ENCODE measurements at regions not wholly inside any gene's neighbourhood (a gene's known extent, or its start where the extent isn't known, plus 50 kb on each side); places are given as distances from the start of the nearest gene placed in this dataset.
"Not testable (repeated sequence)": the region's sequence is repeated elsewhere in the genome, so short reads cannot be mapped to it uniquely, and the experiment has no call there.

DNA sequence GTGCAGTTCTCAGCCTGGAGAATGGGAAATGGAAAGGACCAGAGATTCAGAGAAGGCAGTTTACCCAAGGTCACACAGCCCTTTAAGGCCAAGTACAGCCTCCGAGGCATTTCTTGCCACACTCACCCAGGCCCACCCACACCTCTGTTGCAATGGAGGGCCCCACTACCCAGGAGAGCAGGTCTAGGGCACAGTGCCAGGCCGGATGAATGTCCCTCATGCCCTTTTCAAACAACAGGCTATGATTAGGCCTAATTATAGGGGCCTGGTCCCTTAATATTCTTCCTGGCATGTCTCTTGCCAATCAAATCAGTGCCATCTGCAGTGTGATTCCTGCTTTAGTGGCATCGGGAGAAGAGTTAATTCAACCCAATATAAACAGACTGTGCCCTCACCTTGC, 195.3 kb downstream of the KLRB1 start:
- TF ChIP-seq, protein P1, sequence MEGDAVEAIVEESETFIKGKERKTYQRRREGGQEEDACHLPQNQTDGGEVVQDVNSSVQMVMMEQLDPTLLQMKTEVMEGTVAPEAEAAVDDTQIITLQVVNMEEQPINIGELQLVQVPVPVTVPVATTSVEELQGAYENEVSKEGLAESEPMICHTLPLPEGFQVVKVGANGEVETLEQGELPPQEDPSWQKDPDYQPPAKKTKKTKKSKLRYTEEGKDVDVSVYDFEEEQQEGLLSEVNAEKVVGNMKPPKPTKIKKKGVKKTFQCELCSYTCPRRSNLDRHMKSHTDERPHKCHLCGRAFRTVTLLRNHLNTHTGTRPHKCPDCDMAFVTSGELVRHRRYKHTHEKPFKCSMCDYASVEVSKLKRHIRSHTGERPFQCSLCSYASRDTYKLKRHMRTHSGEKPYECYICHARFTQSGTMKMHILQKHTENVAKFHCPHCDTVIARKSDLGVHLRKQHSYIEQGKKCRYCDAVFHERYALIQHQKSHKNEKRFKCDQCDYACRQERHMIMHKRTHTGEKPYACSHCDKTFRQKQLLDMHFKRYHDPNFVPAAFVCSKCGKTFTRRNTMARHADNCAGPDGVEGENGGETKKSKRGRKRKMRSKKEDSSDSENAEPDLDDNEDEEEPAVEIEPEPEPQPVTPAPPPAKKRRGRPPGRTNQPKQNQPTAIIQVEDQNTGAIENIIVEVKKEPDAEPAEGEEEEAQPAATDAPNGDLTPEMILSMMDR (conservative IDR thresholded peaks at IDR 0.05; ENCODE audit: low read depth, low read length): not testable (repeated sequence)
- not testable (repeated sequence) for TF ChIP-seq POLR2A (IDR thresholded peaks at IDR 0.05; ENCODE audit: low read depth, low read length); RFX5 (IDR thresholded peaks at IDR 0.05; ENCODE audit: low read depth, low read length); BHLHE40 (IDR thresholded peaks at IDR 0.05; ENCODE audit: low read depth, low read length); RCOR1 (IDR thresholded peaks at IDR 0.05; ENCODE audit: insufficient replicate concordance, low read length); SMC3 (IDR thresholded peaks at IDR 0.05; ENCODE audit: low read depth, low read length); CHD1 (IDR thresholded peaks at IDR 0.05; ENCODE audit: low read depth, low read length); RAD21 (IDR thresholded peaks at IDR 0.05; ENCODE audit: low read length); MAZ (IDR thresholded peaks at IDR 0.05; ENCODE audit: borderline replicate concordance, low read depth, low read length); MAFK (IDR thresholded peaks at IDR 0.05; ENCODE audit: low read depth, low read length); CEBPB (IDR thresholded peaks at IDR 0.05; ENCODE audit: low read depth, low read length); FOS (IDR thresholded peaks at IDR 0.05; ENCODE audit: low read depth, low read length)
- TF ChIP-seq, protein P2, sequence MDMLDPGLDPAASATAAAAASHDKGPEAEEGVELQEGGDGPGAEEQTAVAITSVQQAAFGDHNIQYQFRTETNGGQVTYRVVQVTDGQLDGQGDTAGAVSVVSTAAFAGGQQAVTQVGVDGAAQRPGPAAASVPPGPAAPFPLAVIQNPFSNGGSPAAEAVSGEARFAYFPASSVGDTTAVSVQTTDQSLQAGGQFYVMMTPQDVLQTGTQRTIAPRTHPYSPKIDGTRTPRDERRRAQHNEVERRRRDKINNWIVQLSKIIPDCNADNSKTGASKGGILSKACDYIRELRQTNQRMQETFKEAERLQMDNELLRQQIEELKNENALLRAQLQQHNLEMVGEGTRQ (IDR thresholded peaks at IDR 0.05; ENCODE audit: low read depth, low read length): not testable (repeated sequence)
- TF ChIP-seq, protein P3, sequence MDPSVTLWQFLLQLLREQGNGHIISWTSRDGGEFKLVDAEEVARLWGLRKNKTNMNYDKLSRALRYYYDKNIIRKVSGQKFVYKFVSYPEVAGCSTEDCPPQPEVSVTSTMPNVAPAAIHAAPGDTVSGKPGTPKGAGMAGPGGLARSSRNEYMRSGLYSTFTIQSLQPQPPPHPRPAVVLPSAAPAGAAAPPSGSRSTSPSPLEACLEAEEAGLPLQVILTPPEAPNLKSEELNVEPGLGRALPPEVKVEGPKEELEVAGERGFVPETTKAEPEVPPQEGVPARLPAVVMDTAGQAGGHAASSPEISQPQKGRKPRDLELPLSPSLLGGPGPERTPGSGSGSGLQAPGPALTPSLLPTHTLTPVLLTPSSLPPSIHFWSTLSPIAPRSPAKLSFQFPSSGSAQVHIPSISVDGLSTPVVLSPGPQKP (IDR thresholded peaks at IDR 0.05; ENCODE audit: borderline replicate concordance, low read depth, low read length): not testable (repeated sequence)
